ENCODE measurements at regions not wholly inside any gene's neighbourhood (a gene's known extent, or its start where the extent isn't known, plus 50 kb on each side); places are given as distances from the start of the nearest gene placed in this dataset.

DNA sequence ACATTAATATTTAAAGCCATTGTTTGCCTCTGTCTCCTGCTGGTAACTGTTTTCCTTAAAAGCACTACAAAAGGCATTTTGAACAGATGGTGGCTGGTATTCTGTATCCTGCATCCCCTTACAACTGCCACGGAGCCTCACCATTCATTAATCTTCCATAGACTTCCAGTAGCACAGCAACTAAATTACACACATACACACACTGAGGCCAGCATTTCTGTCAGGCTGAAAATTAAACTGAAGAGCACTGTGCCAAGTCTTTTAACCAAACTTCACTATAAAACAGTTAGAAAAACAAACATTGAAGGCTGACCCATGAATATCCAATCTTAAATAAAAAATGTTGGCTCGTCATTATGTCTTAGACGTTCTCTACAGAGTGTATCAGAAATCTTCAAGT is 697.8 kb downstream of the DACH1 start:
- TF ChIP-seq, protein P1, sequence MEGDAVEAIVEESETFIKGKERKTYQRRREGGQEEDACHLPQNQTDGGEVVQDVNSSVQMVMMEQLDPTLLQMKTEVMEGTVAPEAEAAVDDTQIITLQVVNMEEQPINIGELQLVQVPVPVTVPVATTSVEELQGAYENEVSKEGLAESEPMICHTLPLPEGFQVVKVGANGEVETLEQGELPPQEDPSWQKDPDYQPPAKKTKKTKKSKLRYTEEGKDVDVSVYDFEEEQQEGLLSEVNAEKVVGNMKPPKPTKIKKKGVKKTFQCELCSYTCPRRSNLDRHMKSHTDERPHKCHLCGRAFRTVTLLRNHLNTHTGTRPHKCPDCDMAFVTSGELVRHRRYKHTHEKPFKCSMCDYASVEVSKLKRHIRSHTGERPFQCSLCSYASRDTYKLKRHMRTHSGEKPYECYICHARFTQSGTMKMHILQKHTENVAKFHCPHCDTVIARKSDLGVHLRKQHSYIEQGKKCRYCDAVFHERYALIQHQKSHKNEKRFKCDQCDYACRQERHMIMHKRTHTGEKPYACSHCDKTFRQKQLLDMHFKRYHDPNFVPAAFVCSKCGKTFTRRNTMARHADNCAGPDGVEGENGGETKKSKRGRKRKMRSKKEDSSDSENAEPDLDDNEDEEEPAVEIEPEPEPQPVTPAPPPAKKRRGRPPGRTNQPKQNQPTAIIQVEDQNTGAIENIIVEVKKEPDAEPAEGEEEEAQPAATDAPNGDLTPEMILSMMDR (conservative IDR thresholded peaks at IDR 0.05), result no peak
- no peak overlapping the region for H3K27ac ChIP-seq

GRCh38 chr13:71156550-71156949 is 710.5 kb downstream of the DACH1 start:
- TF ChIP-seq, protein P1 (conservative IDR thresholded peaks at IDR 0.05), result no peak
- no peak overlapping the region for H3K27ac ChIP-seq

GRCh38 chr13:71149498-71150363 is 717.3 kb downstream of the DACH1 start:
- H3K27ac ChIP-seq, result peak overlapping the region; percentile 43
- TF ChIP-seq, protein P1 (conservative IDR thresholded peaks at IDR 0.05), result no peak

DNA sequence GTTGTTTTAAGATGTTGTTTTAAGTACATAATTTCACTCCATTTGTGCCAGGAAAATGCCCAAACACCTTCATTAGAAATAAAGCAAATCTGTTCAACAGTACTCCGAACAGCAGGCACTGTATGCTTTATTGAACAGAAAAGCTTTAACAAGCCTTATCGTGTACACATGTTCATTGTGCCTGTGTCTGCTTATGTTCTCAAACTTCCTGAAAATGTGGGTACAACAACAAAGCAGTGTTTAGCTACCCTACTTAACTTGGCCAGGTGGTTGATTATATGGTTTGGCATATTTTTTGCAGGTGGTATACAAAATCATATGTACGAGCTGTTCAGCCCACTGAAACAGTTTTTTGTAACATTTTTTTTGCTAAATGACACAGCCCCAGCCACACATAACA is 718.0 kb downstream of the DACH1 start:
- H3K27ac ChIP-seq, result peak overlapping the region; percentile 43
- TF ChIP-seq, protein P1 (conservative IDR thresholded peaks at IDR 0.05), result no peak

DNA sequence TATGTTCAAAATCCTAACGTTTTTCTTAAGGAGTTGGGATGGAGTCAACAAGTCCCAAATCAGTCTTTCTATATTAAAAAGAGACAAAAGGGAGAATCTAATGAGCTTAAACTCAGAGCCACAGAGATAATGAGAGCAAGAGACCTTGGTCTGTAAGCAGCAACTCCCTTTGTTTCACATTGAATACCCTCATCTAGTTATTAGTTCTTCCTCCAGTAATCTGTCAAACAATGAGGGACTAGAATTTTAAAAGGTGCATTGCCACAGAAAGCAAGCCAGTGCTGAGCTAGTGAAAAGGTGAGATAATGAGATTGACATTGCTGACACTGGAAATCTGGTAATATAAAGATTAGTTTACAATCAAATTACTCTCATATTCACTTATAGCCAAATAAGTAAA is 718.6 kb downstream of the DACH1 start:
- TF ChIP-seq, protein P1 (conservative IDR thresholded peaks at IDR 0.05), result no peak
- H3K27ac ChIP-seq, result peak overlapping the region; percentile 43

- TF ChIP-seq, protein P1 (conservative IDR thresholded peaks at IDR 0.05), result no peak
- no peak overlapping the region for H3K27ac ChIP-seq
Observed at GRCh38 chr13:71144883-71145282, 722.1 kb downstream of the DACH1 start.

DNA sequence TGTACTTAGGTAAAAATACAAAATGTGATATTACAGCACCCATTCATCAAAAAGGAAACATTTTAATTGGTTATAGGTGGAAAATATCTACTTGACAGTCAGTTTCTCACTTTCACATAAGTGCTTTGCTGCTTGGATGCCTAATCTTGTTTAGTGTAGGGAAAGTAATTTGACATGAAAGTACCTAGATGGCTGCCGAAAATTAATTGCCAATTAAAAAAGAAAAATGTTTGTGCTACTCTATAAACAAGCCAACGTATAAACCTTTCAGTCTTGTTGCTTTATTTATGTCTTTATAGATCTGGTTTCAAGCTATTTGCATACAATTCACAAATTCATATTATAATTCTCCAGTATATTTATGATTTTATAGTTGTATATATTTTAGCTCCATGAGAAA is 729.9 kb downstream of the DACH1 start:
- H3K27ac ChIP-seq, result no peak overlapping the region
- TF ChIP-seq, protein P1 (conservative IDR thresholded peaks at IDR 0.05), result no peak

Measured in VCaP (cell line).